ENCODE measurements at regions not wholly inside any gene's neighbourhood (a gene's known extent, or its start where the extent isn't known, plus 50 kb on each side); places are given as distances from the start of the nearest gene placed in this dataset.

GRCh38 chr16:54480429-54480828 is 193.8 kb upstream of the IRX3 start:
- no peaks in the 10 kb centered on the region for H3K4me1 ChIP-seq (ENCODE audit: control insufficient read depth in 2 of 3, insufficient read depth in 2 of 3, low read depth in 1 of 3, low read length in 3 of 3)
- FAIRE-seq (no peak), DNase-seq (no peak)
- no peaks in the 10 kb centered on the region for H3K36me3 ChIP-seq (ENCODE audit: control insufficient read depth in 2 of 3, insufficient read depth in 3 of 3, low read length in 3 of 3)
- no peaks in the 10 kb centered on the region for H3K27me3 ChIP-seq (ENCODE audit: control insufficient read depth, insufficient read depth, low read length)
- TF ChIP-seq, protein P1, sequence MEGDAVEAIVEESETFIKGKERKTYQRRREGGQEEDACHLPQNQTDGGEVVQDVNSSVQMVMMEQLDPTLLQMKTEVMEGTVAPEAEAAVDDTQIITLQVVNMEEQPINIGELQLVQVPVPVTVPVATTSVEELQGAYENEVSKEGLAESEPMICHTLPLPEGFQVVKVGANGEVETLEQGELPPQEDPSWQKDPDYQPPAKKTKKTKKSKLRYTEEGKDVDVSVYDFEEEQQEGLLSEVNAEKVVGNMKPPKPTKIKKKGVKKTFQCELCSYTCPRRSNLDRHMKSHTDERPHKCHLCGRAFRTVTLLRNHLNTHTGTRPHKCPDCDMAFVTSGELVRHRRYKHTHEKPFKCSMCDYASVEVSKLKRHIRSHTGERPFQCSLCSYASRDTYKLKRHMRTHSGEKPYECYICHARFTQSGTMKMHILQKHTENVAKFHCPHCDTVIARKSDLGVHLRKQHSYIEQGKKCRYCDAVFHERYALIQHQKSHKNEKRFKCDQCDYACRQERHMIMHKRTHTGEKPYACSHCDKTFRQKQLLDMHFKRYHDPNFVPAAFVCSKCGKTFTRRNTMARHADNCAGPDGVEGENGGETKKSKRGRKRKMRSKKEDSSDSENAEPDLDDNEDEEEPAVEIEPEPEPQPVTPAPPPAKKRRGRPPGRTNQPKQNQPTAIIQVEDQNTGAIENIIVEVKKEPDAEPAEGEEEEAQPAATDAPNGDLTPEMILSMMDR (IDR thresholded peaks at IDR 0.05; ENCODE audit: borderline replicate concordance, extremely low read depth, insufficient read depth): no peak
- no peak overlapping the region for H3K27ac ChIP-seq (ENCODE audit: low read depth in 2 of 2, low read length in 2 of 2)
- intact Hi-C loops (cut with DNase I): no loop called here
- H3K4me3 ChIP-seq (ENCODE audit: low read length in 3 of 3): no peak overlapping the region
- no peak overlapping the region for H3K9ac ChIP-seq (ENCODE audit: low read length in 3 of 3)
- no peaks in the 10 kb centered on the region for H3K9me3 ChIP-seq (ENCODE audit: control insufficient read depth in 2 of 3, insufficient read depth in 1 of 3, low read length in 3 of 3)

GRCh38 chr16:54479546-54479945 is 193.0 kb upstream of the IRX3 start:
- DNase-seq (no peak), FAIRE-seq (no peak)
- Histone ChIP-seq H3K27me3 (ENCODE audit: control insufficient read depth, insufficient read depth, low read length) (no peaks in the 10 kb centered on the region), H3K4me1 (ENCODE audit: control insufficient read depth in 2 of 3, insufficient read depth in 2 of 3, low read depth in 1 of 3, low read length in 3 of 3) (no peaks in the 10 kb centered on the region), H3K9me3 (ENCODE audit: control insufficient read depth in 2 of 3, insufficient read depth in 1 of 3, low read length in 3 of 3) (no peaks in the 10 kb centered on the region), H3K4me3 (ENCODE audit: low read length in 3 of 3) (no peak overlapping the region), H3K27ac (ENCODE audit: low read depth in 2 of 2, low read length in 2 of 2) (no peak overlapping the region), H3K9ac (ENCODE audit: low read length in 3 of 3) (no peak overlapping the region), H3K36me3 (ENCODE audit: control insufficient read depth in 2 of 3, insufficient read depth in 3 of 3, low read length in 3 of 3) (no peaks in the 10 kb centered on the region)
- TF ChIP-seq, protein P1 (IDR thresholded peaks at IDR 0.05; ENCODE audit: borderline replicate concordance, extremely low read depth, insufficient read depth): no peak
- intact Hi-C loops (cut with DNase I): no loop called here

GRCh38 chr16:54477714-54478113 is 191.1 kb upstream of the IRX3 start:
- Histone ChIP-seq H3K27ac (ENCODE audit: low read depth in 2 of 2, low read length in 2 of 2) (no peak overlapping the region), H3K4me1 (ENCODE audit: control insufficient read depth in 2 of 3, insufficient read depth in 2 of 3, low read depth in 1 of 3, low read length in 3 of 3) (no peaks in the 10 kb centered on the region), H3K36me3 (ENCODE audit: control insufficient read depth in 2 of 3, insufficient read depth in 3 of 3, low read length in 3 of 3) (no peaks in the 10 kb centered on the region), H3K27me3 (ENCODE audit: control insufficient read depth, insufficient read depth, low read length) (no peaks in the 10 kb centered on the region), H3K9me3 (ENCODE audit: control insufficient read depth in 2 of 3, insufficient read depth in 1 of 3, low read length in 3 of 3) (no peaks in the 10 kb centered on the region), H3K4me3 (ENCODE audit: low read length in 3 of 3) (no peak overlapping the region), H3K9ac (ENCODE audit: low read length in 3 of 3) (no peak overlapping the region)
- FAIRE-seq: no peak
- intact Hi-C loops (cut with DNase I): no loop called here
- DNase-seq: no peak
- TF ChIP-seq, protein P1 (IDR thresholded peaks at IDR 0.05; ENCODE audit: borderline replicate concordance, extremely low read depth, insufficient read depth): no peak

GRCh38 chr16:54475019-54475601 is 188.5 kb upstream of the IRX3 start:
- intact Hi-C loops (cut with DNase I): no loop called here
- TF ChIP-seq, protein P1 (IDR thresholded peaks at IDR 0.05; ENCODE audit: borderline replicate concordance, extremely low read depth, insufficient read depth): no peak
- H3K9ac ChIP-seq (ENCODE audit: low read length in 3 of 3): no peak overlapping the region
- no peak overlapping the region for H3K27ac ChIP-seq (ENCODE audit: low read depth in 2 of 2, low read length in 2 of 2)
- H3K4me1 ChIP-seq (ENCODE audit: control insufficient read depth in 2 of 3, insufficient read depth in 2 of 3, low read depth in 1 of 3, low read length in 3 of 3): no peaks in the 10 kb centered on the region
- H3K36me3 ChIP-seq (ENCODE audit: control insufficient read depth in 2 of 3, insufficient read depth in 3 of 3, low read length in 3 of 3): no peaks in the 10 kb centered on the region
- no peak overlapping the region for H3K4me3 ChIP-seq (ENCODE audit: low read length in 3 of 3)
- H3K9me3 ChIP-seq (ENCODE audit: control insufficient read depth in 2 of 3, insufficient read depth in 1 of 3, low read length in 3 of 3): no peaks in the 10 kb centered on the region
- DNase-seq (no peak), FAIRE-seq (no peak)
- no peaks in the 10 kb centered on the region for H3K27me3 ChIP-seq (ENCODE audit: control insufficient read depth, insufficient read depth, low read length)
